ENCODE measurements at regions not wholly inside any gene's neighbourhood (a gene's known extent, or its start where the extent isn't known, plus 50 kb on each side); places are given as distances from the start of the nearest gene placed in this dataset.

DNA sequence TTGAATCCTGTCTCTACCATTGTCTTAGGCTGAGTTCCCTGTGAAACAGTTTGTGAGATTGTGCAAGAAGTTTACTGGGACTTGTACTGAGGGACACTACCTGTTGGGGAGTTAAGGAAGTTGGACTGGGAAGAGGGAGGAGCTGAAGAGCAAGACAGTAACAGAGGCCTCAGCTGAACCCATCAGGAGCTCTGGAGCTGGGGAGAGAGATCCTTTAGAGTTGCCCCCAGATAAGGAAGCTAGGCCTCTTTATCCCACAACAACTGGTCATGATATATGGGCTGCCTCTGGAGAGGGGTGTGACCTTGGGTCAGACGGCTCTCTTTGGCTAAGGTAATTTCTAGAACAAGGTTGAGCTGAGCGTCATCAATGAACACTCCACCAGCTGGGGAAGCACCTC lies 137.8 kb upstream of the SLC4A4 start:
- Mint-ChIP-seq H3K4me1 (ENCODE audit: unreplicated experiment) (peaks cover 1% of the 10 kb centered on the region), H3K4me3 (ENCODE audit: unreplicated experiment) (no peak overlapping the region), H3K9me3 (ENCODE audit: unreplicated experiment) (no peaks in the 10 kb centered on the region), H3K27ac (ENCODE audit: unreplicated experiment) (no peak overlapping the region), H3K27me3 (ENCODE audit: unreplicated experiment) (peaks cover 9% of the 10 kb centered on the region), H3K36me3 (ENCODE audit: unreplicated experiment) (peaks cover 7% of the 10 kb centered on the region)
- TF ChIP-seq, protein P1, sequence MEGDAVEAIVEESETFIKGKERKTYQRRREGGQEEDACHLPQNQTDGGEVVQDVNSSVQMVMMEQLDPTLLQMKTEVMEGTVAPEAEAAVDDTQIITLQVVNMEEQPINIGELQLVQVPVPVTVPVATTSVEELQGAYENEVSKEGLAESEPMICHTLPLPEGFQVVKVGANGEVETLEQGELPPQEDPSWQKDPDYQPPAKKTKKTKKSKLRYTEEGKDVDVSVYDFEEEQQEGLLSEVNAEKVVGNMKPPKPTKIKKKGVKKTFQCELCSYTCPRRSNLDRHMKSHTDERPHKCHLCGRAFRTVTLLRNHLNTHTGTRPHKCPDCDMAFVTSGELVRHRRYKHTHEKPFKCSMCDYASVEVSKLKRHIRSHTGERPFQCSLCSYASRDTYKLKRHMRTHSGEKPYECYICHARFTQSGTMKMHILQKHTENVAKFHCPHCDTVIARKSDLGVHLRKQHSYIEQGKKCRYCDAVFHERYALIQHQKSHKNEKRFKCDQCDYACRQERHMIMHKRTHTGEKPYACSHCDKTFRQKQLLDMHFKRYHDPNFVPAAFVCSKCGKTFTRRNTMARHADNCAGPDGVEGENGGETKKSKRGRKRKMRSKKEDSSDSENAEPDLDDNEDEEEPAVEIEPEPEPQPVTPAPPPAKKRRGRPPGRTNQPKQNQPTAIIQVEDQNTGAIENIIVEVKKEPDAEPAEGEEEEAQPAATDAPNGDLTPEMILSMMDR (IDR thresholded peaks at IDR 0.05), result no peak
- no peak for DNase-seq (ENCODE audit: extremely low spot score, unreplicated experiment)

DNA sequence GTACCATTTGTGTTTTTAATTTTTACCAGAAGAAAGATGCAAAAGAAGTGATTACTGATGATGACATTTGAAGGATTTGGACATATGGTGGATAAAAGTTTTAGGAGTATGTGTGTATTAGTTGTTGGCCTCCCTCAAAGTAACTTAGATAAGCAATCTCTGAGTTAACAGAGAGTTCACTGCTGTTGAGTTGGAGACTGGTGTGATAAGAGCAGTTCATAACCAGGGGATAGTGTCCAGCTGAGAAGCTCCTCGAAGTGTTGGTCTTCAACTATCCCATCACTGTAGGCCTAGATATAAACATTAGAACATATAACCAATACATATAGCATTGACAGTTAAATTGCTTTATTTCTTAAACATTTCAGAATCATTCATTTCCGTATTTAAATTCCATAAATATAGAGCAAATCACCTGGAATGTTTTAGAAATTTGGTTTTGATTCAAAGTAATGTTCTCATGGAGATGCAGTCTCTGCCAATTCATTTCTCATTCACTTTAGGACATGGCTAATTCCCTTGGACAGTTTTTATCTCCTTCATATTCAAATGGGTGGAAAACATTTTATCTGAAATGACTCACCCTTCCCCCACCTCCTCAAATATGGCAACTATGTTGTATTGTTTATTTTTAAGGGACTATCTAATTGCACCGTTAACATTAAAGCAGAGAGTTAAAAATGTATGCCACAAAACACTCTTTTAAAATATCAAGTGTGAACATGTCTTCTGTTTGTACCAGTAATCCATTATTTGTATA lies 136.8 kb upstream of the SLC4A4 start:
- peaks cover 8% of the 10 kb centered on the region for H3K27me3 Mint-ChIP-seq (ENCODE audit: unreplicated experiment)
- DNase-seq (ENCODE audit: extremely low spot score, unreplicated experiment), result no peak

DNA sequence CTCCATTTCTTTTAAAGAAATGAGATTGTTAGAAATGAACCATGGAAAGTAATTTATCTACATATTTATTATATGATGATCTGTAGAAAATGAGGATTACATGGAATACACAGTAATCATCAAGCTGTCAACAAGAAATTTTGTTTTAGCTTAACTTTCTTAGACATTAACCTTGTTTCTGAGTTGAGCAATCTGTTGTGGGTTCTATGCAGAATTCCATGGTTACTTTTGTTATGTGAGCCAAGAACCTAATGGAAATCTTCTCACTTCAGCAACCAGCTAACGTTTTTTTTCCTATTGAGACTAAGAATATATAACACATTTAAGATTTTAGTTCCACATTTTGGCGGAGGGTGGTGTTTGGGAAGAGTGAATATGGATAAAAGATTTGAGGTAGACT lies 136.1 kb upstream of the SLC4A4 start:
- no peak for DNase-seq (ENCODE audit: extremely low spot score, unreplicated experiment)
- Mint-ChIP-seq H3K4me3 (ENCODE audit: unreplicated experiment) (no peak overlapping the region), H3K36me3 (ENCODE audit: unreplicated experiment) (peaks cover 7% of the 10 kb centered on the region), H3K9me3 (ENCODE audit: unreplicated experiment) (no peaks in the 10 kb centered on the region), H3K27ac (ENCODE audit: unreplicated experiment) (no peak overlapping the region), H3K4me1 (ENCODE audit: unreplicated experiment) (peaks cover 3% of the 10 kb centered on the region), H3K27me3 (ENCODE audit: unreplicated experiment) (peaks cover 8% of the 10 kb centered on the region)
- TF ChIP-seq, protein P1 (IDR thresholded peaks at IDR 0.05), result no peak

More for the DNA sequence above, 136.8 kb upstream of the SLC4A4 start:
- Mint-ChIP-seq H3K36me3 (ENCODE audit: unreplicated experiment) (peaks cover 7% of the 10 kb centered on the region), H3K4me1 (ENCODE audit: unreplicated experiment) (peaks cover 3% of the 10 kb centered on the region), H3K4me3 (ENCODE audit: unreplicated experiment) (no peak overlapping the region), H3K27ac (ENCODE audit: unreplicated experiment) (no peak overlapping the region), H3K9me3 (ENCODE audit: unreplicated experiment) (no peaks in the 10 kb centered on the region)
- TF ChIP-seq, protein P1 (IDR thresholded peaks at IDR 0.05), result no peak

DNA sequence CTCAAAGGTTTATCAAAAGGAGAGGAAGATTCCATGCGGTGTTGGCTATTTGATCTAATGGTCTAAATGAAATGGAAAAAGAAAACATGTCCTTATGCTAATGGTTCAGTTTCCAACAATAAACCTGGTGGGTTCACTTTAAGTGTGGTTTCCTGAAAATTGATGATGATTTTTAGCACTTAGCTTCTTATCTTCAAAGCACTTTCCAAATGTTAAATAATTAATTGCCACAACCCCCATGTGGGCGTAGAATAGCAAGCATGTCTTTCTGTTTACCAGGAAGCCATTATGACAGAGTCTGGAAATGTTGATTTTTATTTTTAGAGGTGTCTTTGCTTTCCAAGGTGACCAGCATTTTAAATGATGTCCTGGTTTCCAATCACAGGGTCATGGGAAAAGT lies 134.8 kb upstream of the SLC4A4 start:
- peaks cover 9% of the 10 kb centered on the region for H3K4me1 Mint-ChIP-seq (ENCODE audit: unreplicated experiment)
- no peaks in the 10 kb centered on the region for H3K9me3 Mint-ChIP-seq (ENCODE audit: unreplicated experiment)
- H3K4me3 Mint-ChIP-seq (ENCODE audit: unreplicated experiment), result no peak overlapping the region
- peaks cover 7% of the 10 kb centered on the region for H3K36me3 Mint-ChIP-seq (ENCODE audit: unreplicated experiment)
- peaks cover 5% of the 10 kb centered on the region for H3K27me3 Mint-ChIP-seq (ENCODE audit: unreplicated experiment)
- no peak overlapping the region for H3K27ac Mint-ChIP-seq (ENCODE audit: unreplicated experiment)
- TF ChIP-seq, protein P1 (IDR thresholded peaks at IDR 0.05), result no peak
- DNase-seq (ENCODE audit: extremely low spot score, unreplicated experiment), result no peak

DNA sequence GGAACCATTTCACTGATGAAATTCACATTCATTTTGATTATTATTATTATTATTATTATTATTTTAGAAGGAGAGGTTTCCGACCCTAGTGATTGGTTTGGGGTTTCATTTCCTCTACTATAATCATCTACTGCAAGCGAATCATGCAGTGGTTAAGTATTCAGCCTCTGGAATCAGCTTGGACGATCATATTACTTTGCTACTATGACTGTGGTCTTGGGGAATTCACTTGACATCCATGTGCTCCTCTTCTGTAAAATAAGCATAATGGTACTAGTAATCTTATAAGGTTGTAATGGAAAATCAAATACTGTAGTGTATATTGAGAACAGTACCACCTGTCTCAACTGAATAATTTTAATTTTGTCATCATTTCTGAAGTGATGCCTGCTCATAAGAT lies 132.1 kb upstream of the SLC4A4 start:
- TF ChIP-seq, protein P1 (IDR thresholded peaks at IDR 0.05), result no peak
- peaks cover 6% of the 10 kb centered on the region for H3K36me3 Mint-ChIP-seq (ENCODE audit: unreplicated experiment)
- H3K27me3 Mint-ChIP-seq (ENCODE audit: unreplicated experiment), result peaks cover 10% of the 10 kb centered on the region
- H3K27ac Mint-ChIP-seq (ENCODE audit: unreplicated experiment), result no peak overlapping the region
- no peak overlapping the region for H3K4me3 Mint-ChIP-seq (ENCODE audit: unreplicated experiment)
- peaks cover 36% of the 10 kb centered on the region for H3K4me1 Mint-ChIP-seq (ENCODE audit: unreplicated experiment)
- H3K9me3 Mint-ChIP-seq (ENCODE audit: unreplicated experiment), result no peaks in the 10 kb centered on the region
- DNase-seq (ENCODE audit: extremely low spot score, unreplicated experiment), result no peak

Measured in osteocyte (in vitro differentiated cells).